Upper lobe of left lung (tissue), 4 donors: ENCODE measurements at regions not wholly inside any gene's neighbourhood (a gene's known extent, or its start where the extent isn't known, plus 50 kb on each side); places are given as distances from the start of the nearest gene placed in this dataset.

Experiments used
- EP300 ChIP-seq, 4 donors: sonication (generic); formaldehyde crosslinking; IDR thresholded peaks; one replicate each; pipeline ENCODE4 v1.5.1; 2017; ENCODE audit warnings: antibody characterized with exemption in 4 of 4, control low read depth in 2 of 4
- POLR2A ChIP-seq, 4 donors: fragments of 450-650 bp; IDR thresholded peaks; one replicate each; pipeline ENCODE4 v1.5.1; 2016 to 2017; ENCODE audit warnings: antibody characterized with exemption in 4 of 4, mild to moderate bottlenecking in 2 of 4
- POLR2AphosphoS5 ChIP-seq, 2 donors: sonication (generic); formaldehyde crosslinking; IDR thresholded peaks; one replicate each; pipeline ENCODE4 v1.5.1; 2017; ENCODE audit warnings: antibody characterized with exemption in 2 of 2
- TF ChIP-seq, protein P1 (sequence below), 6 experiments: fragments of 450-650 bp in 4 of 6; fragments of 200-600 bp in 2 of 6; sonication (generic) in 2 of 6; IDR thresholded peaks; one replicate each; pipeline ENCODE4 v1.5.1; 2016 to 2019; ENCODE audit warnings: antibody characterized with exemption in 6 of 6

DNA sequence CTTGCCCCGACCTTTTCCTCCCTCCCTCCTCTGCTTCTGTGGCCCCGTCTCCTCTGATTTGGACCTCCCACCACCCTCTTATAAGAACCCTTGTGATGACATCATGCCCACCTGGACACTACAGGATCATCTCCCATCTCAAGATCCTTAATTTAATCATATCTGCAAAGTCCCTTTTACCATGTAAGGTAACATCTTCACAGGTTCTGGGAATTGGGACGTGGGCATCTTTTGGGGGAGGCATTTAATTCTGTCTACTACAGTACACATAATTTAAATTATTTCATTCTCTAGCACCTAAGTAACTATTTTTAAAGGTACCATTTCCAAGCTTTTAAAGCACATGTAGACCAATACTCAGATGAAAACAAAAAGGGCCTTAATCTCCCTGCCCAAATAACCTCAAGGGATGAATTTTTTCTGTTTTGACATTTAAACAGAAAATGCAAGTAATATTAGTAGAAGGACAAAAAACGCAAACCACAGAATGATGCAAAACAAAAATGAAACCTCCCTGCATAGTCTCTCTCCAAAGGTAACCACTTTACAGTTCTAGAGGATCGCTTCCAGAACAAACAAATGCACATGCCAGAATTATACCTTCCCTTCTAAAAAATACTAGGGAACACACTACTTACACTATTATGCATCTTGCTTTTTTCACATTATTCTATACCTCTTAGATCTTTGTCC, 222.1 kb downstream of the AACS start:
- TF ChIP-seq POLR2A (IDR thresholded peaks at IDR 0.05) (no peak), EP300 (IDR thresholded peaks at IDR 0.05) (no peak), POLR2AphosphoS5 (IDR thresholded peaks at IDR 0.05) (no peak)
- TF ChIP-seq, protein P1, sequence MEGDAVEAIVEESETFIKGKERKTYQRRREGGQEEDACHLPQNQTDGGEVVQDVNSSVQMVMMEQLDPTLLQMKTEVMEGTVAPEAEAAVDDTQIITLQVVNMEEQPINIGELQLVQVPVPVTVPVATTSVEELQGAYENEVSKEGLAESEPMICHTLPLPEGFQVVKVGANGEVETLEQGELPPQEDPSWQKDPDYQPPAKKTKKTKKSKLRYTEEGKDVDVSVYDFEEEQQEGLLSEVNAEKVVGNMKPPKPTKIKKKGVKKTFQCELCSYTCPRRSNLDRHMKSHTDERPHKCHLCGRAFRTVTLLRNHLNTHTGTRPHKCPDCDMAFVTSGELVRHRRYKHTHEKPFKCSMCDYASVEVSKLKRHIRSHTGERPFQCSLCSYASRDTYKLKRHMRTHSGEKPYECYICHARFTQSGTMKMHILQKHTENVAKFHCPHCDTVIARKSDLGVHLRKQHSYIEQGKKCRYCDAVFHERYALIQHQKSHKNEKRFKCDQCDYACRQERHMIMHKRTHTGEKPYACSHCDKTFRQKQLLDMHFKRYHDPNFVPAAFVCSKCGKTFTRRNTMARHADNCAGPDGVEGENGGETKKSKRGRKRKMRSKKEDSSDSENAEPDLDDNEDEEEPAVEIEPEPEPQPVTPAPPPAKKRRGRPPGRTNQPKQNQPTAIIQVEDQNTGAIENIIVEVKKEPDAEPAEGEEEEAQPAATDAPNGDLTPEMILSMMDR (IDR thresholded peaks at IDR 0.05): no peak
